HG02763 (cell line): ENCODE measurements at regions not wholly inside any gene's neighbourhood (a gene's known extent, or its start where the extent isn't known, plus 50 kb on each side); places are given as distances from the start of the nearest gene placed in this dataset.

Source experiments
- ATAC-seq: cut with Tn5 transposase; IDR thresholded peaks from one replicate; pipeline ENCODE4 v1.9.1; 2021; ENCODE audit warnings: mild to moderate bottlenecking, moderate library complexity; ENCODE audit not compliant: unreplicated experiment

DNA sequence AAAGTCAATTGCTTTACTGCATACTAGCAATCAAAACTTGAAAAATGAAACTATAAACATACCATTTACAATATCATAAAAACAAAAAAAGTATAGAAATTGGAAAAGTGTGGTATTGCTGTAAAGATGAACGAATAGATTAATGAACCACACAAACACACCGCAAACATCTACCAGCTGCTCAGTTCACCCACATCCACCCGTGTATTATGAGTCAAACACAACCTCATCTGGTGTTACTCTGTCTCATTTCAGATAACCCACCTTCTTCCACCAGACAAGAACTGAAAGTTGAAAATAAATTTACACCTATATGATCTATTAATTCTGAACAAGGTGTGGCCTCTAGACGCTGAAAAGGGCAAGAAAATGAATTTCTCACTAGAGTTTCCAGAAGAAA, 53.3 kb downstream of the BLID start:
- ATAC-seq = no peak

DNA sequence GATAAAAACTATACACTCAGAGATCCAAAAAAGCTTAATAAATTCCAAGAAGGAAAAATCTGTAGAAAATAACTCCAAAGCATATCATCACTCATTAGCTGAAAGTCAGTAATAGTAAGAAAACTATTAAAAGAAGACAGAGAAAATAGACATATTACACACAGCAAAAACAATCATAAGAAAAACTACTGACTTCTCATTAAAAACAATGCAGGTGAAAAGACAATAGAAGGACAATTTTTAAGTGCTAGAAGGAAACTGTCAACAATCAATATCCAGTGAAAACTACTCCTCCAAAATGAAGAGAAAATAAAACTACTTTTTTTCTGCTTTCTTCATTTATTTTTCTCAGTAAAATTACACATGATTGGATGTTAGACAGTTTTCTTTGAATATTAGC, 56.5 kb downstream of the BLID start:
- no peak for ATAC-seq

DNA sequence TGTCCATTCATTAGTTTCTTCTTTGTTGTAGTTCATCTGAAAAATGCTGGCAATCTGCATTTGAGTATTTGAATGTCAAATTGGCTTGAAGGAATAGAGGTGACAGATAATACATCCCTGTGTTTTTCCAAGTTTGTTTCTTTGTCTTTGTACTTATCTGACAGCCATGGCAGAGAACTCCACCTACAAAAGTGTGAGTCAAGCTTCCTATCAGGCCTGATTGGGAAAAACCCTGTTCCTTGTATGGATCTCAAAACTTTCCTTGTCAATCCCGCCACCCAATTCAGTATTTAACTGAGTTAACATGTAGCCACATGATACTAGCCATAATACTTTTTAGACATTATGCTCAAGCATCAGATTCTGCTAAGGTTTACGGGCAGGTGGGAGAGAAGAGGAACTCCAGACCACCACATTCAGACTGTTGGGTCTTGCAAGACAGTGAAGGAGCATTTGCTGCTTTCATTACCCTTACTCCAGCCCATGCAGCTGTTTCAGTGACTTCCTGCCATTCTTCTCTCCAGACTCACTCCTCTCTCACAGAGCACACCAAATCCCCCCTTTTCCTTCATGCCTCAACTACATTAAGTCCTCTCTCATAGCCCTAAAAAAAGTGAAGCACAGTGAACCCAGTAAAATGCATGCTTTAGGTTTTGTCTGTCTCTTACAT, 65.9 kb downstream of the BLID start:
- ATAC-seq = no peak

DNA sequence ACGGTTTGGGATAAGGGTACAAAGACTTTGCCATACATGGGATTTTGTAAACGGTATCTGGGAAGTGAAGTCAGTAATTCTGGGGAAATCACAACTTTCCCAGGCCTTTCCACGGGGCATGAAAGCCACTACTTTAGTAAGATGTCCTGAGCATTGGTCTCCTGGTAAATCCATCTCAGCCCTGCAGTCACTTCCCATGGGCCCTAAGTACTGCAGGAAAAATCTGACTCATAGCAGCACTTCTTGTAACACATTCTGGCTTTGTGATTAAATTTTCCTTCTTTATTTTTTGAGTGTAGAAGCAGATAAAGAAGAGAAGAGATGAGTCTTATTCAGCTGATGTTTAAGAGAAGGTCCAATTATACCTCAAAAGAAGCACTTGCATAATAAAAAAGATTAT, 67.6 kb downstream of the BLID start:
- ATAC-seq = no peak

- no peak for ATAC-seq
Measured at GRCh38 chr11:122046846-122047245, 69.2 kb downstream of the BLID start.

GRCh38 chr11:122046438-122046837, 69.6 kb downstream of the BLID start:
- no peak for ATAC-seq

DNA sequence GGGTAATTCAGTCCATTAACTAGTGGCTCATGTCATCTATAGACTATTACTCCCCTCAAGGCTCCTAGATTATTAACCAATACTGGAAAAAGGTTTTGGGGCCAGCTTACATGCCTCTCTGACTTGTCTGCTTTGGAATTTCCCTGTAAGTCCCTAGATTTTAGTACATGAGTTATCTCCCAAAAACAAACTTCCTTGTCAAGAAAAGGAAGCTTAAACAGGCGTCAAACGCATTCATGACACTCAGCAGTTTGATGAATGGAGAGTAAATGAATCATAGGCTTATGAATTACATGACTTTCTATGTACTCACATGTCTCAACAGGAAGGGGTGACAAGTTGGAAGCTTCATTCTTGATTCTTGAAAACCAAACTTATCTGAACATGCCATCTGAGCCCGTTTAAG, 70.8 kb downstream of the BLID start:
- ATAC-seq = no peak

- no peak for ATAC-seq
Measured at GRCh38 chr11:122044086-122044485, 71.9 kb downstream of the BLID start.

DNA sequence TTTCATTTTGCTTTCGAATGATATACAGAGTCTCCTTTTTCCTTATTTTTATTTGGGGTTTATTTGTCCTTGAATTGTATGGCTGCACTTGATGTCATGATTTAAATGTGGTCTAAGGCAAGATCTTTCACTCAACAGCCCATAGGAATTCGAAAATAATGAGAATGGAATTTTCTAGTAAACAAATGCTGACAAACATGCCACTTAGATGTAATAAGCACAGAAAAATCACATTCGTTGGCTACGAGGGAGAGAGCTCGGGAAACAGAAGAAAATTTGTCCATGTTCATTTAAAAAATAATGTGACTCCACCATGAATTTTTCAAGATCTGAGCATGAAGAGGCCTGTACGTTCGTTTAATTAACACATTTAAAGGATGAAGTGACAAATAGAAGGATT, 73.0 kb downstream of the BLID start:
- ATAC-seq = no peak

- no peak for ATAC-seq
Measured at GRCh38 chr11:122040464-122040863, 75.6 kb downstream of the BLID start.

DNA sequence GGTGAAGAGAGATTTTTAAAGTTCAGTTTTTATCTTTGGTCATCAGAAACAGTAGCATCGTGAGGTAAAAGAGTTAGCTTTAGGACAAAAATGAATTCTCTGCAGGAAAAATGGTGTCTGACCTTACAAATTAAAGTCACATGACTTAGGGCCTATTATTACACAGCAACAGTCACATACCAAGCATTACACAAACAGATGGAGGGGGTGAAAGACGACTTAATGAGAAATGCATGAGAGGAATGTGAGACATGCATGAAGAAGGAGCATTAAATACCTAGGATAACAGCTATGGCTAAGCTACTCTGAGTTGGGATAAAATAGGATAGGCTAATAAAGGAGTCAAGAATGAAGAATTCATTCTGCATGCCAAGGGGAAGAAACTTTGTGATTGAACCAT, 77.5 kb downstream of the BLID start:
- ATAC-seq = no peak

DNA sequence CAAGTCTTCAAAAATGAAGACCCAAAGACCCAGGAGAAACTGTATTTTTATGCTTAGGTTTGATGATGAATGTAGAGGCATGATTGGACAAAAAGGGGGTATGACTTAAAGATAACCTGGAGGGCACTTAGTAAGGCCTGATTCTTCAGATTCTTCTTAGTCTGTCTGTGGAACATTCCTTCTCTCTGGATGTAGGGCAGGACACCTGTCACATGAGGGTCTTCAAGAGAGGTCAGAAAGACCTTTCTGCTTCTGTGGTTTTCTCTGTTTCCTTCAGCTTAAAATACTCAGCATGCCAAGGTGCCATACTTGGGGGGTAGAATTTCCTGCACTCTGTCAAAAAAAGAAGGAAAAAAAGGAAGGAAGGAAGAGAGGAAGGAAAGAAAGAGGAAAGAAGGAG, 78.1 kb downstream of the BLID start:
- no peak for ATAC-seq

- ATAC-seq = no peak
Measured at GRCh38 chr11:122036493-122036892, 79.5 kb downstream of the BLID start.

- ATAC-seq = no peak
Measured at GRCh38 chr11:122036018-122036417, 80.0 kb downstream of the BLID start.

- ATAC-seq = no peak
Measured at GRCh38 chr11:122033631-122034030, 82.4 kb downstream of the BLID start.

DNA sequence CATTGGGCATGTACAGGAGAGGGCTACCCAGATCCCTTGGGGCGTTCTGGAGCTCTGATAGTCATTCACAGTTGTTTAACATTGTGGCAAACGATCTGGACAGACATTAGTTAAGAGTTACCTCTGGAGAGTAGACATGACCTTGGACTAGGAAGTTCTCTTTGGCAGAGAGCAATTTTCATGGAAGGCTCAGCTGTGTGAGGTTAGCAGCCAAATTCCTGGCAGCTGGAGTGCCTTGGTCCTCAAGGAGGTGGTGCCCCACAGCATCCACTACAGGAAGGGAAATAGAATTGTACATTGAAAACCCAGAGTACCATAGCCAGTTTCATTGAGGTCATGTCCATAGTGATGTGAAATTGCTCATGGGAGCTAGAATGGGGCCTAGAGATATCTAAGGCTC, 82.8 kb downstream of the BLID start:
- no peak for ATAC-seq

- ATAC-seq = no peak
Measured at GRCh38 chr11:122032317-122032716, 83.7 kb downstream of the BLID start.

GRCh38 chr11:122031813-122032212, 84.2 kb downstream of the BLID start:
- ATAC-seq = no peak

GRCh38 chr11:122030286-122030685, 85.7 kb downstream of the BLID start:
- no peak for ATAC-seq

- no peak for ATAC-seq
Measured at GRCh38 chr11:122028545-122028944, 87.5 kb downstream of the BLID start.

DNA sequence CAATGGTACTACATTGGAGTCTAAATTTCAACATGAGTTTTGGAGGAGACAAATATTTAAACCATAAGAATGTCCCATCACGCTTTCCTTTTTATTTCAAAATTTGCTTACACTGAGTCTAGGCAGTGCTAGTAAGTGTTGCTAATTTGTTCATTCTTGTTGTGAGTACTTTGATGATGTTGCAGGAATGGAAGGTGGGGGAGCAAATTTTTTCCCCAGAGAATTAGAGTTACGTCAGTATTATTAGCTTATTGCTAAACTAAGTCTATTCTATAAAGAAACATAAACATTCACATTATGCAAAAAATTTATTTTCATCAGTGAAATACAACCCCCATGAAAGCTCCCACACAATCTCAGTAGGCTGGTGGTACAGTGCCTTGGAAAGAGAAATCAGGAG, 88.0 kb downstream of the BLID start:
- ATAC-seq = no peak

GRCh38 chr11:122025757-122026156, 90.3 kb downstream of the BLID start:
- ATAC-seq = no peak

- no peak for ATAC-seq
Measured at GRCh38 chr11:122024278-122024677, 91.7 kb downstream of the BLID start.
